Prostate gland (tissue), 2 donors: ENCODE measurements at regions not wholly inside any gene's neighbourhood (a gene's known extent, or its start where the extent isn't known, plus 50 kb on each side); places are given as distances from the start of the nearest gene placed in this dataset.

ENCODE experiments used
- POLR2A ChIP-seq: fragments of 450-650 bp; IDR thresholded peaks from one replicate; pipeline ENCODE4 v1.6.1; 2016; ENCODE audit warnings: antibody characterized with exemption, mild to moderate bottlenecking
- POLR2AphosphoS5 ChIP-seq: sonication (generic); formaldehyde crosslinking; IDR thresholded peaks from one replicate; pipeline ENCODE4 v1.6.1; 2017; ENCODE audit warnings: antibody characterized with exemption
- TF ChIP-seq, protein P1 (sequence below), 4 experiments: fragments of 200-600 bp in 2 of 4; fragments of 450-650 bp in 2 of 4; sonication (generic) in 2 of 4; IDR thresholded peaks; 1 replicate in 3 of 4; 2 replicates in 1 of 4; pipeline ENCODE4 v1.5.1; 2016 to 2019; ENCODE audit warnings: antibody characterized with exemption in 4 of 4, mild to moderate bottlenecking in 2 of 4, moderate library complexity in 2 of 4

DNA sequence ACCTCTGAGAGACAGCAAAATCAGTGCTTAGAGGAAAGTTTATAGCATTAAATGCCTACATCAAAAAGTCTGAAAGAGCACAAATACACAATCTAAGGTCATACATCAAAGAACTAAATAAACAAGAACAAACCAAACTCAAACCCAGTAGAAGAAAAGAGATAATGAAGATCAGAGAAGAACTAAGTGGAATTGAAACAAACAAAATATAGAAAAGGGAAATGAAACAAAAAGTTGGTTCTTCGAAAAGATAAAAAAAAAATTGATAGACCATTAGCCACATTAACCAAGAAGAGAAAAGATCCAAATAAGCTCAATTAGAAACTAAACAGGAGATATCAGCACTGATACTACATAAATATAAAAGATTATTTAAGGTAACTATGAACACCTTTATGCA lies 280.0 kb upstream of the NRG3 start:
- no peak for TF ChIP-seq POLR2A
- TF ChIP-seq, protein P1, sequence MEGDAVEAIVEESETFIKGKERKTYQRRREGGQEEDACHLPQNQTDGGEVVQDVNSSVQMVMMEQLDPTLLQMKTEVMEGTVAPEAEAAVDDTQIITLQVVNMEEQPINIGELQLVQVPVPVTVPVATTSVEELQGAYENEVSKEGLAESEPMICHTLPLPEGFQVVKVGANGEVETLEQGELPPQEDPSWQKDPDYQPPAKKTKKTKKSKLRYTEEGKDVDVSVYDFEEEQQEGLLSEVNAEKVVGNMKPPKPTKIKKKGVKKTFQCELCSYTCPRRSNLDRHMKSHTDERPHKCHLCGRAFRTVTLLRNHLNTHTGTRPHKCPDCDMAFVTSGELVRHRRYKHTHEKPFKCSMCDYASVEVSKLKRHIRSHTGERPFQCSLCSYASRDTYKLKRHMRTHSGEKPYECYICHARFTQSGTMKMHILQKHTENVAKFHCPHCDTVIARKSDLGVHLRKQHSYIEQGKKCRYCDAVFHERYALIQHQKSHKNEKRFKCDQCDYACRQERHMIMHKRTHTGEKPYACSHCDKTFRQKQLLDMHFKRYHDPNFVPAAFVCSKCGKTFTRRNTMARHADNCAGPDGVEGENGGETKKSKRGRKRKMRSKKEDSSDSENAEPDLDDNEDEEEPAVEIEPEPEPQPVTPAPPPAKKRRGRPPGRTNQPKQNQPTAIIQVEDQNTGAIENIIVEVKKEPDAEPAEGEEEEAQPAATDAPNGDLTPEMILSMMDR (IDR thresholded peaks at IDR 0.05) = no peak
- no peak for TF ChIP-seq POLR2AphosphoS5
